Stimulated activated naive B cell treated with anti-CD40 and anti-IgM and Interleukin-4, amounts not matched to agents 10 μg/mL and 1 μg/mL and 100 μg/mL, for 72 hours (primary cell): ENCODE measurements at regions not wholly inside any gene's neighbourhood (a gene's known extent, or its start where the extent isn't known, plus 50 kb on each side); places are given as distances from the start of the nearest gene placed in this dataset.
"Not testable (repeated sequence)": the region's sequence is repeated elsewhere in the genome, so short reads cannot be mapped to it uniquely, and the experiment has no call there.

Experiments
- ATAC-seq, 2 donors: fragments of 150-1000 bp; cut with Tn5 transposase; replicated peaks; 2 replicates each; pipeline ENCODE4 v1.10.0; 2021; ENCODE audit warnings: moderate library complexity in 1 of 2
- DNase-seq: peaks from one replicate; pipeline ENCODE4 v3.0.0; 2021
- H3K27ac Mint-ChIP-seq: one replicate; pipeline ENCODE4 v1.8.0; 2022; ENCODE audit warnings: mild to moderate bottlenecking, mixed read lengths
- H3K27me3 Mint-ChIP-seq, 2 donors: one replicate each; pipeline ENCODE4 v1.8.0; 2022; ENCODE audit warnings: mixed read lengths in 2 of 2
- H3K36me3 Mint-ChIP-seq, 2 donors: one replicate each; pipeline ENCODE4 v1.8.0; 2022; ENCODE audit warnings: mixed read lengths in 2 of 2, mild to moderate bottlenecking in 1 of 2
- H3K4me1 Mint-ChIP-seq, 2 donors: one replicate each; pipeline ENCODE4 v1.8.0; 2022; ENCODE audit warnings: mixed read lengths in 2 of 2, mild to moderate bottlenecking in 1 of 2
- H3K4me3 Mint-ChIP-seq, 2 donors: one replicate each; pipeline ENCODE4 v1.8.0; 2022; ENCODE audit warnings: mild to moderate bottlenecking in 2 of 2, mixed read lengths in 2 of 2, moderate library complexity in 1 of 2
- H3K9me3 Mint-ChIP-seq, 2 donors: one replicate each; pipeline ENCODE4 v1.8.0; 2022; ENCODE audit warnings: mixed read lengths in 2 of 2, mild to moderate bottlenecking in 1 of 2

DNA sequence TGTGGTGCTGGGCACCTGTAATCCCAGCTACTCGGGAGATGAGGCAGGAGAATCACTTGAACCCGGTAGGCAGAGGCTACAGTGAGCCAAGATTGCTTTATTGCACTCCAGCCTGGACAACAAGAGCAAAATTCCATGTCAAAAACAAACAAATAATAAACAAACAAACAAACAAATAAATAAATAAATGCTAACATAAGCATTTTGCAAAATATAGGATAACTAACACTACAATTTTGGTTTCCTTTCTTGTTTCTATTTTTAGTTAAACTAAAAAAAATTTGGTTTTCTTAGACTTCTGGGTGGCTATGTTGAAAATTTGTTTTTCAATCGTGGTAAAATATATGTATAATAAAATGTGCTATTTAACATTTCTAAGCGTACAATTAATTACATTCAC is 115.0 kb upstream of the ZNF516 start:
- no peak for DNase-seq
- Mint-ChIP-seq H3K36me3 (no peaks in the 10 kb centered on the region), H3K27me3 (peaks cover 3 to 8% of the 10 kb centered on the region in 2 donors), H3K4me1 (no peaks in the 10 kb centered on the region), H3K9me3 (peaks cover 2 to 3% of the 10 kb centered on the region in 2 donors), H3K4me3 (no peak overlapping the region), H3K27ac (no peak overlapping the region)
- ATAC-seq: no peak

DNA sequence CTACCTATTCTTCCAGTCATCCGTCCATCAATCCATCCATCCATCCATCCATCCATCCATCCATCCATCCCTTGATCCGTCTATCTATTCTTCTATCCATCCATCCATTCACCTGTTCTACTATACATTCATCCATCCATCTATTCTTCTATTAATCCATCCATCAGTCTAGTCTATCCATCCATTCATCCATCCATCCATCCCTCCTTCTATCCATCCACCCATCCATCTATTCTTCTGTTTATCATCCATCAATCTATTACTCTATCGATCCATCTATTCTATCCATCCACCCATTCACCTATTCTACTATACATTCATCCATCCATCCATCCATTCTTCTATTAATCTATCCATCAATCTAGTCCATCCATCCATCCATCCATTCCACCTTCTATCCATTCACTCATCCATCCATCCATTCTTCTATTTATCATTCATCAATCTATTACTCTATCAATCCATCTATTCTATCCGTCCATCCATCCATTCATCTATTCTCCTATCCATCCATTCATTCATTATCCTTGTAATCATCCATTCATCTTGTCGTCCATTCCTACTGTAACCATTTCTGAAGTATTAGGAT is 110.4 kb upstream of the ZNF516 start:
- Mint-ChIP-seq H3K4me1 (no peaks in the 10 kb centered on the region), H3K36me3 (no peaks in the 10 kb centered on the region), H3K9me3 (no peaks in the 10 kb centered on the region), H3K4me3 (no peak overlapping the region), H3K27ac (no peak overlapping the region), H3K27me3 (no peaks in the 10 kb centered on the region)
- ATAC-seq (no peak), DNase-seq (no peak)

DNA sequence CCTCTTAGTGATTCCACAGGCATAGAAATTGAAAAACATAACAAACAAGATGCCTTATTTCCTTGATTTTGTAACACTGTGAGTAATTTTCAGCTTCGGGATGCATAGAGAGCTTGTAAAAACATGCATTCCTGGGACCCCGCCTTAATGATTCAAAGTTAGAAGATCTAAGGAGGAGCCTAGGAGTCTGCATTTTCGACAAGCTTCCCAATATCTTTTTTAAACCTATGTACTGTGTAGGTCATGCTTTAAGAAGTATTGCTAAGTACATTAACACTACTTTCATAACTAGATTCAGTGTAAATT is 109.8 kb upstream of the ZNF516 start:
- no peaks in the 10 kb centered on the region for H3K27me3 Mint-ChIP-seq
- H3K36me3 Mint-ChIP-seq: no peaks in the 10 kb centered on the region
- DNase-seq: no peak
- H3K4me1 Mint-ChIP-seq: no peaks in the 10 kb centered on the region
- H3K4me3 Mint-ChIP-seq: no peak overlapping the region
- no peaks in the 10 kb centered on the region for H3K9me3 Mint-ChIP-seq
- no peak for ATAC-seq
- H3K27ac Mint-ChIP-seq: no peak overlapping the region

DNA sequence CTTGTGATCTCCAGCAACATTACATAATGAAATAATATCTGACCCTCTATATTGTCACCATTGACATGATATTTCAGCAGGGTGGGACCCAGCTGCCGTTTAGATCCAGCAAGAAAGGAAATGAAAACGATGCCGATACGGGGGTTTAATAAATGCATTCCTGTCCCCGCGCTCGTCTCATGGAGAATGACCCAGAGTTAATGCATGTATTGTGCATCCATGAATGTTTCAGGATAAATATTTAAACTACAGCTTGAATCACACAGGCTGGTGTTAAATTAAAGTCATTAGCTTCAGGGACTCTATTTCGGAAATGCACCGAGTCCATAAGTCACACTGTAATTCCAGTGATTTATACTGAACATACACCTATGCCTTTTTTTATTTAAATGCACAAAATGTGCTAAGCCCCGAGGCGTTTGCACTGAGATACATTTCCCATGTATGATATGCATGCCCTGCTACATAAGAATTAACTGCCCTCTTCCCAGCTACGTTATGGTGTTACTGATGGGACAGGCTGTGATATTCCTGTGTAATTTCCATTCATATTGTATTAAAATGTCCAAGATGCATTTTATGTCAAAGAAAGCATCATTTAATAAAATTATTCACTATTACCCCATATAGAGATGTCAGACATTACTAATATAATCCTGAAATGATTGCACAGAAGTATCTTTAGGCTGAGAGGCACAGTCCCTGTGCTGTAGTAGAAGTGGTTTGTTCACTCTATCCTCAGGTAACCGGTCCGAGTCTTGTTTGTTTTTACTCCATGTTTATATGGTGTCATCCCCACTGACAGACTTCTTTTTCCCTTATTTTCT is 109.3 kb upstream of the ZNF516 start:
- H3K4me3 Mint-ChIP-seq: no peak overlapping the region
- no peak overlapping the region for H3K27ac Mint-ChIP-seq
- no peaks in the 10 kb centered on the region for H3K27me3 Mint-ChIP-seq
- H3K9me3 Mint-ChIP-seq: no peaks in the 10 kb centered on the region
- ATAC-seq (no peak), DNase-seq (no peak)
- H3K36me3 Mint-ChIP-seq: no peaks in the 10 kb centered on the region
- no peaks in the 10 kb centered on the region for H3K4me1 Mint-ChIP-seq

DNA sequence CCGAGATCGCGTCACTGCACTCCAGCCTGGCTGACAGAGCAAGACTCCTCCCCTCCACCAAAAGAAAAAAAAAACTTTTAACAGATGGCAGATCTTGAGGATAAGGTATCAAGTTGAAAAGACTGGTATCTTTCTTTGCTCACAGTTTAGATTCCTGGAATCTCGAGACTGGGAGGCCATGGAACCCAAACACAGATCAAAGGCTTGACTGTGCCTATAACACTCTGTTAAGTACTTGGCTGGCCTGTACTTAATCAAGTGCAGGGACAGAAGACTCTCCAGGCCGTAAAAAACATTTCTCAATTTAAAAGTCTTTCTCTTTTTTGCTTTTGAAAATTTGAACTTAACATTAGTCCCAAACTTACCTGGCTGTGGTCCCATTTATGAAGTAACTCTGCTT is 107.1 kb upstream of the ZNF516 start:
- H3K27me3 Mint-ChIP-seq: no peaks in the 10 kb centered on the region
- no peaks in the 10 kb centered on the region for H3K4me1 Mint-ChIP-seq

DNA sequence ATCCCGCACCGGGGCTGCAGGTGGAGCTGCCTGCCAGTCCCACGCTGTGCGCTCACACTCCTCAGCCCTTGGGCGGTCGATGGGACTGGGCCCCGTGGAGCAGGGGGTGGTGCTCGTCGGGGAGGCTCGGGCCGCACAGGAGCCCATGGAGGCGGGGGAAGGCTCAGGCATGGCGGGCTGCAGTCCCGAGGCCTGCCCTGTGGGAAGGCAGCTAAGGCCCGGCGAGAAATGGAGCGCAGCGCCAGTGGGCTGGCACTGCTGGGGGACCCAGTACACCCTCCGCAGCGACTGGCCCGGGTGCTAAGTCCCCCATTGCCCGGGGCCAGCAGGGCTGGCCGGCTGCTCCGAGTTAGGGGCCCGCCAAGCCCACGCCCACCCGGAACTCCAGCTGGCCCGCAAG is 105.0 kb upstream of the ZNF516 start:
- H3K9me3 Mint-ChIP-seq, H3K27ac Mint-ChIP-seq, ATAC-seq, DNase-seq, H3K4me3 Mint-ChIP-seq, H3K36me3 Mint-ChIP-seq, H3K4me1 Mint-ChIP-seq, H3K27me3 Mint-ChIP-seq: not testable (repeated sequence)

More for the DNA sequence above, 107.1 kb upstream of the ZNF516 start:
- DNase-seq (no peak), ATAC-seq (no peak)
- H3K36me3 Mint-ChIP-seq: no peaks in the 10 kb centered on the region
- H3K9me3 Mint-ChIP-seq: no peaks in the 10 kb centered on the region
- no peak overlapping the region for H3K27ac Mint-ChIP-seq
- H3K4me3 Mint-ChIP-seq: no peak overlapping the region

DNA sequence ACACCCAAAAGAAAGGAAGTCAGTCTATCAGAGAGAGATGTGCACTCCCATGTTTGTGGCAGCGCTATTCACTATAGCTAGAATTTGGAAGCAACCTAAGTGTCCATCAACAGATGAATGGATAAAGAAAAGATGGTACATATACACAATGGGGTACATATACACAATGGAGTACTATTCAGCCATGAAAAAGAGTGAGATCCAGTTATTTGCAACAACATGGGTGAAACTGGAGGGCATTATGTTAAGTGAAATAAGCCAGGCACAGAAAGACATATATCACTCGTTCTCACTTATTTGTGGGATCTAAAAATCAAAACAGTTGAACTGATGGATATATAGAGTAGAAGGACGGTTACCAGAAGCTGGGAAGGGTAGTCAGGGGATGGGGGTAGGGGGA is 99.9 kb upstream of the ZNF516 start:
- H3K4me3 Mint-ChIP-seq: no peak overlapping the region

DNA sequence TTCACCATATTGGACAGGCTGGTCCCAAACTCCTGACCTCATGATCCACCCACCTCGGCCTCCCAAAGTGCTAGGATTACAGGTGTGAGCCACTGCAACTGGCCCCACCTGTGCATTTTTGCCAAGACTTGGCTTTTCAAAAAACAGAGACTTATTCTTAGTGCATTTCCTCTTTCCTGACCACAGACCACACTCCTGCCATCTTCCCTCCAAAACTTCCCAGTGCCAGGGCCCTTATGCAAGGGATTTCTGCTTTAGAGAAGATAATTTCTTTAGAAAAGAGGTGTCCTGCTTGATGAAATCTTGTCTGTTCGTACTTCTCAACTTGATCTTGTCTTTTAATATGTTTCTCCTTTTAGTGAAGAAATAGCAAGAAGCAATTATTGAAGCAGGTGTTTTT is 98.8 kb upstream of the ZNF516 start:
- Mint-ChIP-seq H3K4me1 (peaks cover 2 to 7% of the 10 kb centered on the region in 2 donors), H3K4me3 (no peak overlapping the region), H3K27ac (no peak overlapping the region), H3K36me3 (no peaks in the 10 kb centered on the region), H3K27me3 (peaks cover 32 to 40% of the 10 kb centered on the region in 2 donors), H3K9me3 (peaks cover 2 to 5% of the 10 kb centered on the region in 2 donors)
- ATAC-seq (no peak), DNase-seq (no peak)

More for the DNA sequence above, 99.9 kb upstream of the ZNF516 start:
- Mint-ChIP-seq H3K9me3 (peaks cover 2 to 5% of the 10 kb centered on the region in 2 donors), H3K36me3 (no peaks in the 10 kb centered on the region), H3K4me1 (no peaks in the 10 kb centered on the region), H3K27ac (no peak overlapping the region), H3K27me3 (peaks cover 29 to 32% of the 10 kb centered on the region in 2 donors)
- DNase-seq (no peak), ATAC-seq (no peak)

DNA sequence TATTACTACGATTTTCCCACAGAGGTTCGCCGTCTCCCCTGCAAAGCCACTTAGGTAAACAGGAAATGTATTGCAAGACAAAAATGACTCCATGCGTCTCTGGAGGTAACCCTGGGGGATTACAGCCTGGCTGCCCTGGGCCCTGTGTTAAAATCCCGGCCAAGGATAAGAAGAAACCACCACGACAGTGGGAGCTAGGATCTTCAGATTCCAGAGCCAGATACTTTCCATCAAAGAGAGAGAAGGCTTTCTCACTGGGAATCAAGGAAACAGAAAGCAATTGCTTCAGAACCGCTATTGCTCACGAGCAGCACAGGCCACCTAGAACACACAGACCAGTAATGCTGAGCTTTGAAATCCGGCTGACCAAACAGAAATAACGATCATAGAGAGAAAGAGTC is 97.9 kb upstream of the ZNF516 start:
- DNase-seq: no peak
- no peaks in the 10 kb centered on the region for H3K36me3 Mint-ChIP-seq
- no peak for ATAC-seq
- no peak overlapping the region for H3K4me3 Mint-ChIP-seq
- peaks cover 32 to 47% of the 10 kb centered on the region in 2 donors for H3K27me3 Mint-ChIP-seq
- H3K4me1 Mint-ChIP-seq: peaks cover 2 to 11% of the 10 kb centered on the region in 2 donors
- no peak overlapping the region for H3K27ac Mint-ChIP-seq
- H3K9me3 Mint-ChIP-seq: peaks cover 2 to 5% of the 10 kb centered on the region in 2 donors

DNA sequence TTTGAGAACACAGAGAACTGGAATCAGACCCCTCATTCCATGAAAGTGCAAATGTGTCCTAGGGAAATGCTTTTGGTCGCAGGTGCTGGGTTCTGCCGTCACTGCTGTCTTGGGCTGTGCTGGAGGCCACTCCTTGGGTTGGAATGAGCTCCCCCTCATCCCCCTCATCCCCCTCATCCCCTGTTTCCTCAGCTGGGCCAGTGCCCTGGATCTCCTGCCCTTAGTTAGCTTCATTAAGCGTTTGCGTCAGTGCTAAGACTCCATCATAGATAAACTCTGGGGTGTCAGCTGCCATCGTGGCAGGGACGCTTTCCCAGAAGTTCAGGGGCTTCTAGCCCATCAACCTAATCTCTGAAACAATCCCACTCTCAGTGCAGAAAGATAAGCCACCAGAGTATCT is 97.1 kb upstream of the ZNF516 start:
- no peak overlapping the region for H3K27ac Mint-ChIP-seq
- H3K4me3 Mint-ChIP-seq: no peak overlapping the region
- peaks cover 2 to 11% of the 10 kb centered on the region in 2 donors for H3K4me1 Mint-ChIP-seq
- H3K36me3 Mint-ChIP-seq: no peaks in the 10 kb centered on the region
- no peak for ATAC-seq
- H3K27me3 Mint-ChIP-seq: peaks cover 32 to 47% of the 10 kb centered on the region in 2 donors
- no peak for DNase-seq
- H3K9me3 Mint-ChIP-seq: peaks cover 2 to 5% of the 10 kb centered on the region in 2 donors

DNA sequence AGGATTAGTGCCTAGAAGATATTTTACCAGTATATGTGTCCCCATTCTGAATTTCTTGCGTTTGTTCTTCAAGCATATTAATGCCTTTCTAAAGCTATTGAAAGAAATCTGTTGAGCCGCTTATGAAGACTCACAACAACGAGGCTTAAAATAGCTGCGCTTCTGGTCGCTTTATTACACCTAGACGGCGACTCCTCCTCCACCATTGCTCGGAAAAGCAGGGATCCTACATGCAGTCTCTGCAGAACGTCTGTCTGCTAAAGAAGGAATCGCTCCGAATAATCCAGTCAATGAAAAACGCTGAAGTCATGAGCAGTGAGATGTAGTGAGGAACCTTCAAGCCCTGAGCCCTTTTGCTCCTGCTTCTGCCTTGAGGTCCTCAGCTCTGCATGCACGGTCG is 94.8 kb upstream of the ZNF516 start:
- Mint-ChIP-seq H3K27ac (no peak overlapping the region), H3K36me3 (no peaks in the 10 kb centered on the region), H3K4me3 (no peak overlapping the region), H3K4me1 (peaks cover 2 to 11% of the 10 kb centered on the region in 2 donors), H3K9me3 (peaks cover 1 to 2% of the 10 kb centered on the region in 2 donors), H3K27me3 (peaks cover 32 to 52% of the 10 kb centered on the region in 2 donors)
- DNase-seq (no peak), ATAC-seq (no peak)

DNA sequence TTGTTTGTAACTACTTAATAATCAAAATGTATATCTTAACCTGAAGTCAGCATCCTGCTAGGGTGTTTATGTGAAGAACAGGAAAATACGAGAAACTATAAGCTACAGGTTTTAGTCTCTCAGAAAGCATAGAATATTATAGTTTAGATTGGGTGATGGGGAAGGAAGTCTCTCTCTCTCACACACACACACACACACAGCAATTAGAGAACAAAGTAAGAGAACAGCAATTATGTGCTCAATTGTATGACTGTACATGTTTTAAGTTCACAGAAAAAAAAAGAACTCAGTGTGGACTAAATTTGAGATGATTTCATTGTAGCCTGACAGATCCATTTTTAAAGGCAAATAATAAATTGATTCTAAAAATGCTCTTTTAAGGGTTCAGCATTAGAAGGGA is 94.3 kb upstream of the ZNF516 start:
- no peaks in the 10 kb centered on the region for H3K36me3 Mint-ChIP-seq
- H3K9me3 Mint-ChIP-seq: peaks cover 0 to 2% of the 10 kb centered on the region in 2 donors
- peak in 1 of 2 donors; percentile 29 for ATAC-seq
- no peak overlapping the region for H3K27ac Mint-ChIP-seq
- H3K4me3 Mint-ChIP-seq: peak overlapping the region in 1 of 2 donors; percentile 62
- H3K4me1 Mint-ChIP-seq: peaks cover 2 to 11% of the 10 kb centered on the region in 2 donors
- no peak for DNase-seq
- H3K27me3 Mint-ChIP-seq: peaks cover 27 to 52% of the 10 kb centered on the region in 2 donors

DNA sequence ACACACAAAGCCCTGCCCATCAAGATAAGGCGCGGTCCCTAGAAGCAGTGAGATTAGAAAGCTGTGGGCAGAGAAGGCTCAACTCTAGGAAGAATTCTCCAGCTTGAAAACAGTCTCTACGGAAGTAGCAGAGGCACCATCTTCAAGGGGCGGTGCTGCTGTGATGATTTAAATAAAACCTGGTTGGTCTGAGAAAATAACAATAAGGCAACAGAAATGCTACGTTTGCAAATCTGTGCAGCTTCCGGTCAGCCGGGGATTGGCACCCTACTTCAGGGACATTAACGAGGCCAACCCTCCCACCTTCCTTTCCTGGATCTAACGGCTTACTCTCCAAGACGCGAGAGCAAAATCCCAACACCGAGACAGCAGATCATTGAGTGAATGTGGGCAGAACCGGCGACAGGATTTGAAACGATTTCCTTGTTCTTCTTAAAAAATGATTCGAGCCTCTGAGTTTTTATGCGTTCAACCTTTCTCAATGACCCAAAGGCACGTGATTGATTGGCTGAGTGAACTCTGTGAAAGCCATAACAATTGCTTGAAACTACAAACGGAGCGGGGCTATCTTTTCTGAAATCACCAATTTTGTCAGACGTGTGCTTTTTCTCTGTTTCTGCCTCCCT is 93.7 kb upstream of the ZNF516 start:
- ATAC-seq (no peak), DNase-seq (no peak)
- H3K4me1 Mint-ChIP-seq: peaks cover 2 to 11% of the 10 kb centered on the region in 2 donors
- no peak overlapping the region for H3K27ac Mint-ChIP-seq
- peak overlapping the region in 1 of 2 donors; percentile 62 for H3K4me3 Mint-ChIP-seq
- H3K9me3 Mint-ChIP-seq: peaks cover 0 to 2% of the 10 kb centered on the region in 2 donors
- H3K36me3 Mint-ChIP-seq: no peaks in the 10 kb centered on the region
- H3K27me3 Mint-ChIP-seq: peaks cover 27 to 52% of the 10 kb centered on the region in 2 donors

DNA sequence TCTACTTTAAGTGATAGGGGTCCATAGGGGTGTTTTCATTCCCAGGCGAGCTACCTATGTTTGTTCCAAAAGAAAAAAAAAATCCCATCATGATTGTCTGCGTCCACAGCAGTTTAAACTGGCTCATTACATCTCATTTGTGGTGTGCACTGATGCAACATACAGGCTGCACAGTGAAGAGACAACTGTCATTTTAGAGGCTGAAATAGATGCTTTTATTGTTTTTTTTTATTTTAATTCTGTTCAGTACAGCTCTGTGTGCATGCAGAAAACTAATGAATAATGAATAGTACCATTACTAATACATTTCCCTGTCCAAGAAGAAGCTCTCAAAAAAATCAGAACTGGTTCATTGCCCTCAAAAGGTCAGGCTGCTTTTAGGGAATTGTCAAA is 92.8 kb upstream of the ZNF516 start:
- Mint-ChIP-seq H3K4me3 (no peak overlapping the region), H3K27me3 (peaks cover 27 to 48% of the 10 kb centered on the region in 2 donors), H3K9me3 (peaks cover 0 to 2% of the 10 kb centered on the region in 2 donors), H3K4me1 (peaks cover 2 to 11% of the 10 kb centered on the region in 2 donors), H3K27ac (no peak overlapping the region), H3K36me3 (no peaks in the 10 kb centered on the region)
- DNase-seq (no peak), ATAC-seq (no peak)
